ENCODE measurements at regions not wholly inside any gene's neighbourhood (a gene's known extent, or its start where the extent isn't known, plus 50 kb on each side); places are given as distances from the start of the nearest gene placed in this dataset.
A peak's percentile ranks its signal among the peaks of the same experiment; 100 is the strongest.

GRCh38 chr1:164937291-164937690, 378.3 kb downstream of the PBX1 start:
- DNase-seq: no peak

DNA sequence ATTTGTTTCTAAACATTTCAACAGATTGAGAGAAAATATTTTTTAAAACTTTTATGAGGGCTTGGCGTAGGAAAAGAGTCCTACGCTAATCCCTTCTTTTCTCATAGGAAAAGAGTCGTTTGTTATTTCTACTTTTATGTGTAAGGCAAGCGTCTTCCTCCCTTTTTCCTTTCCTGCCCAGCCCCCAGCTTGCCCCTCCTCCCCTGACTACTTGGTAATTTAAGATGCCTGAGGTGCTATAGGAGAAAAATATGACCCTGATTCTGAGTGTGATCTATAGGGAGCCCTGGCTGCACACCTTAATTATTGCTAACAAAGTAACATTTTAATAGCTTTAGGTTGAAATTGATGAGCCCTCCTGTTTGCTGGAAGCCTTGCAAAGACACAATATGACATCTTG, 373.6 kb downstream of the PBX1 start:
- DNase-seq: no peak

- no peak for DNase-seq
Measured at GRCh38 chr1:164930833-164931232, 371.8 kb downstream of the PBX1 start.

GRCh38 chr1:164930241-164930640, 371.3 kb downstream of the PBX1 start:
- DNase-seq: no peak

- no peak for DNase-seq
Measured at GRCh38 chr1:164928232-164928812, 369.3 kb downstream of the PBX1 start.

- no peak for DNase-seq
Measured at GRCh38 chr1:164926107-164926506, 367.1 kb downstream of the PBX1 start.

DNA sequence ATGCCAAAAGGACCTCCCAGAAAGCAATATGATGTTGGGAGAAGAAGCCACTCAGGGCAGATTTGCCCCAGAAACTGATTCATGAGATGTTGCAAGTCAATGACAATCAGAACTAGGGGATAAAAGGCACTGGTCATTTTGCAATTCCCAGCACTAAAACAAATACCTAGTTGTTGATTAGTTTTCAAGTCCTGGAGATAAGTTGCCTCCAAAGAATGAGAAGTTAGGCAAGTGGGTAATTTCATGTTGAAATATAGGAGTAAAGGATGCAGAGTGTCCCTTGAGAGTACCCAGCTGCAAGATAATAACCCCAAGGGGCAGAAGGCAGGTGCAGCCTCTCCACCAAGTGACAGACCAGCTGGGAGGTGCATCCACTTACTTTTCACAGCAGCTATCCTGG, 363.6 kb downstream of the PBX1 start:
- DNase-seq: peak; percentile 37

DNA sequence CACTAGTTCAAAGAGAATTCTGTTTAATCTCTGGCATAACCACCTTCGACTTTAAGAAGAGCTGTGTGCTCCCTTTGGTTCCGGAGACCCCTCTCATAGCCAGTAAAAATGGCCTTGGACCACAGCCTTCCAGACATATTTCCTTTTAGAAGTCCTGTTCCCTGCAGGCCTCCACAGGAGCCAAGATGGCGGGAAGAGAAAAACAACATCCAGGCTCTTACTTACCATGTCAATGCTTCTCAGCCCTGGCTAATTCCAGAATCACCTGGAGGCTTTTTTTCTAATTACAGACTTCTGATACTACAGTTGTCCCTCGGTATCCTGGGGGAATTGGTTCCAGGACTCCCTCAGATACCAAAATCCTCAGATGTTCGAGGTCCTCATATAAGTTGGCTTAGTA, 362.5 kb downstream of the PBX1 start:
- DNase-seq: no peak

DNA sequence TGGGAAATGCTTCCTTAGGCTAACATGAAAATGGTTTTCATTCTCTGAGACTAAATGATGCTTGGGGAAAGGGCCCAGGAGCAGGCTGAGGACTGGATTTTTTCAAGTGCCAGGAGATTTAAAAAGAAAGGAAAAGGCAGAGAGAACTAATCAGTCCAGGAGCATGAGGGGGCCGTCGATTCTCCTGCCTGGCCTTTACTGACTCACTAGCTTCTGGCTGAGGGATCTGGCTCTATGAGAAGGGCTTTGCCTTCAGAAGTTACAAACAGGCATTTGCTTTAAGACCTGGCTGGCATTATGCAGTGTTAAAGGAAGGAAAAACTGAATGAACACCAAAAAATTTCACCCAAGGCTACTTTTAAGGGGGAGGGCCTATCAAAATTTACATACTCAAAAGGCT, 359.2 kb downstream of the PBX1 start:
- no peak for DNase-seq

DNA sequence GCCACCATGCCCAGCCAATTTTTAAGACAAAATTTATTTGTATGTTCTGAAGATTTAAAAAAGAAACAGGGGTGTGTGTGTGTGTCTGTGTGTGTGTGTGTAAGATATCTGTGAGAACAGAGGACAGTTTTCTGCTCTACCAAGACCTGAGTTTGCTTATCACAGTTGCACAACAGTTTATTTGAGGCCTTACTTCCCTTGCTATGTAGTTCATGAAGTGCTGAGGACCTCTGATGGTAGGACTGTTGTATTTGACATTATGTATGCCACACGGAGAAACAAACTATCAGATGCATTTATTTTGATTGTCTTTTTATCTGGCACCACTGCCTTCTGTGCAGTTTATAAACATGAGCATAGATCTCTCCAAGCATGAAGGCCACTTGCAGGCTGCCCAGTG, 355.2 kb downstream of the PBX1 start:
- DNase-seq: no peak

- no peak for DNase-seq
Measured at GRCh38 chr1:164912290-164912689, 353.3 kb downstream of the PBX1 start.

DNA sequence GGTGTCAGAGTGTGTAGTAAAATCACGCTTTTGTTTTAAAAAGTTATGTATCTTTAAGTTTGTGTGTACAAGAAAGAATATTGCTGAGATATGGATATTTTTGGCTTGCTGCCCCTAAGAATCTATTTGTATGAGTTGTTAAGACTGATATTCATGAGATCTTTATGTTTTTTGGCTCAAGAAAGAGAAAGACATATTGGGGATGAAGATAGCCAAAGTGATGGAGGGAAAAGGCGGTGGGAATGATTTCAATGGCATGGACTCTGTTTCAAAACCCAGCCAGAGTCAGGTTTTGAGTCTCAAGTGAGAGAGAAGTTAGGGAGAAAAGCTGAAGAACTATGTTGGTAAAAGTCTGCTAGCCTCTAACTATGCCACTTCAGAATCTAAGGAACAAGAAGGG, 351.7 kb downstream of the PBX1 start:
- no peak for DNase-seq

- DNase-seq: no peak
Measured at GRCh38 chr1:164907666-164908065, 348.7 kb downstream of the PBX1 start.

DNA sequence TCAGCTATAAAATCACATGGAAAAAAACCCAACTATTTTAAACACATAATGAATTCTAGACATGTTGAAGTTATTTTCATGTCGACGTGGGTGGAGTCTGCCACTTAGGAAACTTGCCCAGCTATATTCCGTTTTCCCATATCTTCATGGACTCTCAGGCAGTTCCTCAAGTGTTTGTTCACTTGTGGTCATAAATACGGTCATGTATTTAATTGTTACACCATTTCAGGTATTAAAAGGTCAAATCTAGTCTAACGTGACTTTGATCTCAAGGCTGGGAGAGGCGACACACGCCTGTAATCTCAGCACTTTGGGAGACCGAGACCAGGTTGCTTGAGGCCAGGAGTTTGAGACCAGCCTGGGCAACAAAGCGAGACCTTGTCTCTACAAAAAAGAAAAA, 346.9 kb downstream of the PBX1 start:
- no peak for DNase-seq

DNA sequence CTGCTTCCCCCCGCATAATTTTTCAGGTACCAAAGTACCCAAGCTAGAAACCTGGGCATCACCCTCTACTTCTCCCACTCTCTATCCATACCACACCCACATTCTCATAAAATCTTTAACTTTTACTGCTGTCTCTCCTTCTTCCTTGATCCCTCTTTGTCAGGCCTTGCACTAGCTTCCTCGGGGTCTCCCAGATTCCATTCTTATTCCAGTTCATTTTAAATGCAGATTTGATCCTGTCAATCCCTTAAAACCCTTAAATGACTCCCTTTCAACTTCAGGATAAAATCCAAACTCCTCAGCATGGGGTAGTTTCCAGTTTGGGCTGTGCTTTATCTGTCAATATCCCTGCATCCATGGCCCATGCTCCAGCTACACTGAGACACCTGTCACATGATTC, 343.5 kb downstream of the PBX1 start:
- no peak for DNase-seq
